LHCN-M2 (cell line): ENCODE measurements at regions not wholly inside any gene's neighbourhood (a gene's known extent, or its start where the extent isn't known, plus 50 kb on each side); places are given as distances from the start of the nearest gene placed in this dataset.
"Not testable (repeated sequence)": the region's sequence is repeated elsewhere in the genome, so short reads cannot be mapped to it uniquely, and the experiment has no call there.

Experiments
- DNase-seq: peaks from one replicate; pipeline ENCODE4 v3.0.0-alpha.2; 2012; ENCODE audit warnings: low read depth

GRCh38 chr9:38255599-38255998, 136.9 kb upstream of the ALDH1B1 start:
- DNase-seq, result no peak

GRCh38 chr9:38254756-38255155, 137.7 kb upstream of the ALDH1B1 start:
- no peak for DNase-seq

- DNase-seq, result no peak
Observed at GRCh38 chr9:38254151-38254550, 138.4 kb upstream of the ALDH1B1 start.

GRCh38 chr9:38253200-38253599, 139.3 kb upstream of the ALDH1B1 start:
- DNase-seq, result no peak

- no peak for DNase-seq
Observed at GRCh38 chr9:38251036-38251860, 141.3 kb upstream of the ALDH1B1 start.

GRCh38 chr9:38250279-38251035, 142.0 kb upstream of the ALDH1B1 start:
- no peak for DNase-seq

GRCh38 chr9:38249587-38250210, 142.8 kb upstream of the ALDH1B1 start:
- DNase-seq, result no peak

- no peak for DNase-seq
Observed at GRCh38 chr9:38249049-38249448, 143.5 kb upstream of the ALDH1B1 start.

- DNase-seq, result no peak
Observed at GRCh38 chr9:38246833-38247232, 145.7 kb upstream of the ALDH1B1 start.

GRCh38 chr9:38244971-38245370, 147.5 kb upstream of the ALDH1B1 start:
- DNase-seq, result no peak

GRCh38 chr9:38243993-38244392, 148.5 kb upstream of the ALDH1B1 start:
- DNase-seq, result no peak

GRCh38 chr9:38242151-38242550, 150.4 kb upstream of the ALDH1B1 start:
- not testable (repeated sequence) for DNase-seq

- DNase-seq, result no peak
Observed at GRCh38 chr9:38240051-38240450, 152.5 kb upstream of the ALDH1B1 start.

- DNase-seq, result no peak
Observed at GRCh38 chr9:38235244-38235643, 157.3 kb upstream of the ALDH1B1 start.

GRCh38 chr9:38234479-38235170, 157.9 kb upstream of the ALDH1B1 start:
- DNase-seq, result no peak

GRCh38 chr9:38233796-38234355, 158.6 kb upstream of the ALDH1B1 start:
- no peak for DNase-seq

GRCh38 chr9:38233343-38233742, 159.2 kb upstream of the ALDH1B1 start:
- DNase-seq, result no peak

GRCh38 chr9:38232895-38233294, 159.6 kb upstream of the ALDH1B1 start:
- no peak for DNase-seq

GRCh38 chr9:38229504-38230155, 160.6 kb upstream of the SHB start:
- DNase-seq, result no peak

- no peak for DNase-seq
Observed at GRCh38 chr9:38229104-38229500, 160.1 kb upstream of the SHB start.
